Neural progenitor cell (in vitro differentiated cells): ENCODE measurements at regions not wholly inside any gene's neighbourhood (a gene's known extent, or its start where the extent isn't known, plus 50 kb on each side); places are given as distances from the start of the nearest gene placed in this dataset.

Experiments used
- CTCF ChIP-seq: fragments of 200-600 bp; sonication (generic); IDR thresholded peaks from 2 replicates; pipeline ENCODE4 v1.5.1; 2017; ENCODE audit warnings: antibody characterized with exemption, mild to moderate bottlenecking
- EZH2 ChIP-seq: fragments of 200-600 bp; sonication (generic); IDR thresholded peaks from 2 replicates; pipeline ENCODE4 v1.6.1; 2017; ENCODE audit warnings: antibody characterized with exemption, mild to moderate bottlenecking, moderate library complexity

GRCh38 chr5:53262348-53262970, 152.9 kb upstream of the MOCS2 start:
- TF ChIP-seq EZH2 (no peak), CTCF (peak; percentile 63)
